ENCODE measurements at regions not wholly inside any gene's neighbourhood (a gene's known extent, or its start where the extent isn't known, plus 50 kb on each side); places are given as distances from the start of the nearest gene placed in this dataset.

- no peak for DNase-seq
Observed at GRCh38 chr5:73337586-73338255, 110.9 kb downstream of the FOXD1 start.

GRCh38 chr5:73336366-73336765 lies 112.2 kb downstream of the FOXD1 start:
- DNase-seq, result no peak

GRCh38 chr5:73333944-73334703 lies 114.5 kb downstream of the FOXD1 start:
- DNase-seq, result no peak

- no peak for DNase-seq
Observed at GRCh38 chr5:73330613-73331012, 118.0 kb downstream of the FOXD1 start.

- DNase-seq, result no peak
Observed at GRCh38 chr5:73328640-73329039, 119.9 kb downstream of the FOXD1 start.

GRCh38 chr5:73327908-73328455 lies 120.6 kb downstream of the FOXD1 start:
- DNase-seq, result no peak

- DNase-seq, result no peak
Observed at GRCh38 chr5:73325546-73325945, 123.0 kb downstream of the FOXD1 start.

- no peak for DNase-seq
Observed at GRCh38 chr5:73323466-73323865, 125.1 kb downstream of the FOXD1 start.

- DNase-seq, result peak; percentile 54
Observed at GRCh38 chr5:73322437-73323076, 126.0 kb downstream of the FOXD1 start.

GRCh38 chr5:73321757-73322436 lies 126.7 kb downstream of the FOXD1 start:
- DNase-seq, result peak; percentile 3

GRCh38 chr5:73319036-73319435 lies 129.5 kb downstream of the FOXD1 start:
- no peak for DNase-seq

GRCh38 chr5:73318308-73318719 lies 130.3 kb downstream of the FOXD1 start:
- DNase-seq, result no peak

GRCh38 chr5:73317523-73317922 lies 131.1 kb downstream of the FOXD1 start:
- DNase-seq, result no peak

- DNase-seq, result no peak
Observed at GRCh38 chr5:73314395-73315257, 134.0 kb downstream of the FOXD1 start.

GRCh38 chr5:73312872-73313510 lies 135.6 kb downstream of the FOXD1 start:
- DNase-seq, result no peak

GRCh38 chr5:73312146-73312871 lies 136.3 kb downstream of the FOXD1 start:
- no peak for DNase-seq

- DNase-seq, result no peak
Observed at GRCh38 chr5:73311291-73312110, 137.1 kb downstream of the FOXD1 start.

GRCh38 chr5:73307645-73308355 lies 134.8 kb downstream of the TMEM174 start:
- no peak for DNase-seq

GRCh38 chr5:73306741-73307275 lies 133.8 kb downstream of the TMEM174 start:
- DNase-seq, result no peak

Measured in DMS153 (cell line).